Skeletal muscle tissue (tissue), 3 donors: ENCODE measurements at regions not wholly inside any gene's neighbourhood (a gene's known extent, or its start where the extent isn't known, plus 50 kb on each side); places are given as distances from the start of the nearest gene placed in this dataset.

Experiments used
- H3K27ac ChIP-seq: one replicate; pipeline ENCODE4 v1.7.0; 2013; ENCODE audit warnings: mild to moderate bottlenecking, low read depth, low read length, inconsistent platforms
- H3K27me3 ChIP-seq, 3 donors: one replicate each; pipeline ENCODE4 v1.7.0; 2013; ENCODE audit warnings: low read length in 3 of 3; ENCODE audit not compliant: control insufficient read depth in 3 of 3, insufficient read depth in 3 of 3
- H3K36me3 ChIP-seq, 3 donors: one replicate each; pipeline ENCODE4 v1.7.0; 2013; ENCODE audit warnings: low read length in 3 of 3; ENCODE audit not compliant: control insufficient read depth in 3 of 3, insufficient read depth in 3 of 3
- H3K4me1 ChIP-seq, 3 donors: one replicate each; pipeline ENCODE4 v1.7.0; 2013; ENCODE audit warnings: low read length in 3 of 3, mild to moderate bottlenecking in 3 of 3; ENCODE audit not compliant: control insufficient read depth in 3 of 3, insufficient read depth in 3 of 3
- H3K4me3 ChIP-seq, 3 donors: one replicate each; pipeline ENCODE4 v1.7.0; 2013; ENCODE audit warnings: low read length in 3 of 3
- H3K9ac ChIP-seq, 3 donors: one replicate each; pipeline ENCODE4 v1.7.0; 2013; ENCODE audit warnings: low read length in 3 of 3, mild to moderate bottlenecking in 3 of 3, moderate library complexity in 2 of 3, low read depth in 1 of 3
- H3K9me3 ChIP-seq, 3 donors: one replicate each; pipeline ENCODE4 v1.7.0; 2013; ENCODE audit warnings: low read length in 3 of 3; ENCODE audit not compliant: control insufficient read depth in 3 of 3
- donor health status: Osteomylitis.

GRCh38 chr11:112410325-112410724 lies 149.7 kb upstream of the PLET1 start:
- Histone ChIP-seq H3K9ac (no peak overlapping the region), H3K4me1 (no peaks in the 10 kb centered on the region), H3K27me3 (peaks cover 0 to 10% (median 0%) of the 10 kb centered on the region in 3 donors), H3K9me3 (no peaks in the 10 kb centered on the region), H3K27ac (no peak overlapping the region), H3K36me3 (no peaks in the 10 kb centered on the region), H3K4me3 (no peak overlapping the region)

- H3K27ac ChIP-seq, result no peak overlapping the region
- H3K36me3 ChIP-seq, result no peaks in the 10 kb centered on the region
- H3K4me3 ChIP-seq, result no peak overlapping the region
- H3K4me1 ChIP-seq, result no peaks in the 10 kb centered on the region
- no peaks in the 10 kb centered on the region for H3K9me3 ChIP-seq
- peaks cover 0 to 9% (median 0%) of the 10 kb centered on the region in 3 donors for H3K27me3 ChIP-seq
- no peak overlapping the region for H3K9ac ChIP-seq
Observed at GRCh38 chr11:112412383-112412782, 151.7 kb upstream of the PLET1 start.

- Histone ChIP-seq H3K9me3 (no peaks in the 10 kb centered on the region), H3K27me3 (no peaks in the 10 kb centered on the region), H3K27ac (no peak overlapping the region), H3K9ac (no peak overlapping the region), H3K36me3 (no peaks in the 10 kb centered on the region), H3K4me3 (no peak overlapping the region), H3K4me1 (no peaks in the 10 kb centered on the region)
Observed at GRCh38 chr11:112417339-112417738, 156.7 kb upstream of the PLET1 start.

GRCh38 chr11:112418438-112418837 lies 157.8 kb upstream of the PLET1 start:
- Histone ChIP-seq H3K9me3 (no peaks in the 10 kb centered on the region), H3K27me3 (no peaks in the 10 kb centered on the region), H3K4me3 (no peak overlapping the region), H3K27ac (no peak overlapping the region), H3K9ac (no peak overlapping the region), H3K36me3 (no peaks in the 10 kb centered on the region), H3K4me1 (no peaks in the 10 kb centered on the region)

- no peak overlapping the region for H3K4me3 ChIP-seq
- no peaks in the 10 kb centered on the region for H3K4me1 ChIP-seq
- no peak overlapping the region for H3K9ac ChIP-seq
- no peaks in the 10 kb centered on the region for H3K36me3 ChIP-seq
- H3K9me3 ChIP-seq, result peaks cover 0 to 3% (median 0%) of the 10 kb centered on the region in 3 donors
- H3K27me3 ChIP-seq, result no peaks in the 10 kb centered on the region
- H3K27ac ChIP-seq, result no peak overlapping the region
Observed at GRCh38 chr11:112421879-112422278, 161.2 kb upstream of the PLET1 start.

- Histone ChIP-seq H3K27ac (no peak overlapping the region), H3K4me3 (no peak overlapping the region), H3K4me1 (no peaks in the 10 kb centered on the region), H3K9me3 (peaks cover 0 to 3% (median 0%) of the 10 kb centered on the region in 3 donors), H3K27me3 (no peaks in the 10 kb centered on the region), H3K36me3 (no peaks in the 10 kb centered on the region), H3K9ac (no peak overlapping the region)
Observed at GRCh38 chr11:112425121-112425520, 164.5 kb upstream of the PLET1 start.

- no peak overlapping the region for H3K27ac ChIP-seq
- peaks cover 0 to 5% (median 0%) of the 10 kb centered on the region in 3 donors for H3K9me3 ChIP-seq
- H3K36me3 ChIP-seq, result no peaks in the 10 kb centered on the region
- H3K4me3 ChIP-seq, result no peak overlapping the region
- no peaks in the 10 kb centered on the region for H3K4me1 ChIP-seq
- no peaks in the 10 kb centered on the region for H3K27me3 ChIP-seq
- no peak overlapping the region for H3K9ac ChIP-seq
Observed at GRCh38 chr11:112437096-112437495, 176.4 kb upstream of the PLET1 start.

GRCh38 chr11:112439614-112440013 lies 179.0 kb upstream of the PLET1 start:
- Histone ChIP-seq H3K27me3 (no peaks in the 10 kb centered on the region), H3K9ac (no peak overlapping the region), H3K9me3 (peaks cover 0 to 5% (median 2%) of the 10 kb centered on the region in 3 donors), H3K36me3 (no peaks in the 10 kb centered on the region), H3K4me1 (no peaks in the 10 kb centered on the region), H3K4me3 (no peak overlapping the region), H3K27ac (no peak overlapping the region)

GRCh38 chr11:112440518-112440917 lies 179.9 kb upstream of the PLET1 start:
- peaks cover 0 to 5% (median 2%) of the 10 kb centered on the region in 3 donors for H3K9me3 ChIP-seq
- H3K27ac ChIP-seq, result no peak overlapping the region
- H3K4me3 ChIP-seq, result no peak overlapping the region
- H3K27me3 ChIP-seq, result no peaks in the 10 kb centered on the region
- no peaks in the 10 kb centered on the region for H3K4me1 ChIP-seq
- H3K9ac ChIP-seq, result no peak overlapping the region
- no peaks in the 10 kb centered on the region for H3K36me3 ChIP-seq

GRCh38 chr11:112448168-112448567 lies 187.5 kb upstream of the PLET1 start:
- Histone ChIP-seq H3K27me3 (no peaks in the 10 kb centered on the region), H3K36me3 (no peaks in the 10 kb centered on the region), H3K27ac (no peak overlapping the region), H3K9ac (no peak overlapping the region), H3K4me1 (no peaks in the 10 kb centered on the region), H3K9me3 (peaks cover 0 to 2% (median 0%) of the 10 kb centered on the region in 3 donors), H3K4me3 (no peak overlapping the region)

- no peaks in the 10 kb centered on the region for H3K4me1 ChIP-seq
- no peak overlapping the region for H3K4me3 ChIP-seq
- H3K27ac ChIP-seq, result no peak overlapping the region
- H3K27me3 ChIP-seq, result no peaks in the 10 kb centered on the region
- H3K36me3 ChIP-seq, result no peaks in the 10 kb centered on the region
- H3K9ac ChIP-seq, result no peak overlapping the region
- peaks cover 0 to 2% (median 0%) of the 10 kb centered on the region in 3 donors for H3K9me3 ChIP-seq
Observed at GRCh38 chr11:112448806-112449205, 188.1 kb upstream of the PLET1 start.
